ENCODE measurements at regions not wholly inside any gene's neighbourhood (a gene's known extent, or its start where the extent isn't known, plus 50 kb on each side); places are given as distances from the start of the nearest gene placed in this dataset.
A peak's percentile ranks its signal among the peaks of the same experiment; 100 is the strongest.

DNA sequence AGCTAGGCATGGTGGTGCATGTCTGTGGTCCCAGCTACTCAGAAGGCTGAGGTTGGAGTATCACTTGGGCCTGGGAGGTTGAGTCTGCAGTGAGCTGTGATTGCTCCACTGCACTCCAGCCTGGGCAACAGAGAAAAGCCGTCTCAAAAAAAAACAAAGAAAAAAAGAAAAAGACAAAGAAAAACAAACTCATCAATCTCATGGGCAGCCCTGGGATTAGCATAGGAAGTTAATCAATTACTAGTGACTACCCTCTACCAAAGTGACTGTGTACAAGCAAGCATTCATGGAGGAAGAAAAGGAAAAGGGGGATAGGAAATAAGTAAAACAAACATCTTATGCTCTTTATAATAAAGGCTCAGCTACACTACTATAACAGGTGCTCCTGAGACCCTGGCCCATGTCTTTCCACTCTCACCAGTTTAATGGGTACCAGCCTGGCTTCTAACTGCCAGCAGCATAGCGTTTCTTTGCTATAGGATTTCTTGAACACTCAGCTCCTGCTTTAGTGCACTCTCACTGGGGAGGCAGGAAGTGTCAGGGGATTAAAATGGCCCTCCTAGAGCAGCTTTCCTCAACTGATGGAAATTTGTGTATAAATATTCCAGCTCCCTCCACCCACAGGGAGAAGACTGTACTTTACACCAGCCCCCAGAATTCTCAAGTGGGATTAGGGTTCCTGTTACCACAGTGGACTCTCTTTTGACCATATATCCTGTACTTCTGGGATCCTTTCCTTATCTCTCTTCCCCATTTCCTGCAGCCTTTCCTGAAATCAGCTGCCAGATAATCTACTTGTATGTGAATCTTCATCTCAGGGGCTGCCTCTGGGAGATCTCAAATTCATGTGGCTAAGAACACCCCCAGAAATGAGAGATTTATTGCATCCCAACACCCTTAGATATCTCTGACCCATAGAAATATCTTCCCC lies 91.3 kb upstream of the GLS start:
- peak overlapping the region; percentile 15 for H3K9ac ChIP-seq (replicated peaks; ENCODE audit: extremely low read depth, insufficient read depth, low read length)
- H3K9me1 ChIP-seq (replicated peaks; ENCODE audit: control insufficient read depth, extremely low read depth, insufficient read depth, low read length), result no peaks in the 10 kb centered on the region
- no peak overlapping the region for H3K4me3 ChIP-seq (replicated peaks in 1 of 3; ENCODE audit: insufficient read depth in 1 of 3, low read depth in 1 of 3, low read length in 3 of 3)
- H4K20me1 ChIP-seq (replicated peaks; ENCODE audit: control insufficient read depth, extremely low read depth, insufficient read depth, low read length), result no peaks in the 10 kb centered on the region
- no peaks in the 10 kb centered on the region for H3K36me3 ChIP-seq (ENCODE audit: control insufficient read depth in 2 of 2, extremely low read depth in 1 of 2, insufficient read depth in 2 of 2, low read length in 2 of 2)
- intact Hi-C loops (cut with micrococcal nuclease), result loop anchor here (2.0 to 5.0 kb wide), 3 partner anchors 91 to 191 kb away; partner anchors contain the start of gene GLS
- H3K27ac ChIP-seq (ENCODE audit: insufficient read depth, low read depth, low read length), result peak overlapping the region; percentile 62
- FAIRE-seq, result no peak
- ChIA-PET CTCF (interaction anchor here (0.9 to 1.5 kb wide), 2 partner anchors 8 to 61 kb away, joined by 3 to 5 read pairs; no protein-coding TSS in a partner anchor), POLR2A (no interaction called here)
- peak; percentile 74 for DNase-seq (ENCODE audit: low read depth, low spot score)
- no peaks in the 10 kb centered on the region for H3K27me3 ChIP-seq (ENCODE audit: control insufficient read depth in 2 of 2, insufficient read depth in 2 of 2, low read length in 2 of 2)
- H3K79me2 ChIP-seq (ENCODE audit: control insufficient read depth, insufficient read depth, low read length), result no peaks in the 10 kb centered on the region
- TF ChIP-seq POLR2AphosphoS5 (IDR thresholded peaks at IDR 0.05; ENCODE audit: insufficient read depth, low read depth, low read length) (peak; percentile 53), GATA2 (IDR thresholded peaks at IDR 0.05; ENCODE audit: insufficient read depth, insufficient read length, low read depth, low read length) (peak; percentile 93), MYC (IDR thresholded peaks at IDR 0.05; ENCODE audit: low read depth, low read length) (no peak)
- H3K4me1 ChIP-seq (ENCODE audit: control insufficient read depth, extremely low read depth, insufficient read depth, low read length), result peaks cover 45% of the 10 kb centered on the region
- no TSS peak for BruUV-seq (replicated peaks)
- H2AFZ ChIP-seq (ENCODE audit: low read depth, low read length), result peak overlapping the region; percentile 81
- dilution Hi-C loops (cut with MboI; ENCODE audit: extremely low pct_ligation_motif_present, low sequenced_read_pairs), result no loop called here
- no peaks in the 10 kb centered on the region for H3K9me3 ChIP-seq (replicated peaks; ENCODE audit: control insufficient read depth, insufficient read depth, low read length)
- peak overlapping the region; percentile 87 for H3K4me2 ChIP-seq (ENCODE audit: insufficient read depth, low read length)

DNA sequence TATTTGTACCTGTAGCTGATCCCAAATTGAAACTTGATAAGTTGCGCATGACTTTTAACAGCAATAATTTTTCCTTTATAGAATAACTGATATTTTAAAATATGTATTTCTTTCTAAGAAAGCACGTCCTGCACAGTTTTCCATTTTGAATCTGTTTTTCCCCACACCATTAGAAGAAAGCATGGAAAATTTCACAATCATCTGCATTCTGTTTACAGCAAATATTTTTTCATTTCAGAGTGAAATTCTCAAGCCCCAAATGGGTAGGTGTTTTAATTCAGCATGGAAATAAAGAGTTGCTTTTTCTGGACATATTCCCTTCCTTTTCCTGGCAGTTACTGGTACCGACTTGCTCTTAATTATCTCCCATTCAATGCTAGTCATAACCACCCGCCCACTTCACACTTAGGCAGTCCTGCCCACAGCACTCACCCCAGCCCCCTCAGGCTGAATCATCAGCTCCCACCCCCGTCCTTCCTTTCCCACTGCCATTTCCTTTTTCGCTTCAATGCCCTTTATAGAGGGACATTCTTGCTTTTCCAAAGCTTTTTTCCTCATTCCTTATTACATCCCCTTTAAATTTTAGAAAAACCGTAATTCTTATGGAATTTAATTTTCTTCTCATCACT lies 89.2 kb upstream of the GLS start:
- H3K4me1 ChIP-seq (ENCODE audit: control insufficient read depth, extremely low read depth, insufficient read depth, low read length), result peaks cover 45% of the 10 kb centered on the region
- FAIRE-seq, result peak; percentile 82
- ChIA-PET POLR2A (interaction anchor here (0.6 kb wide), 1 partner anchor 449 kb away, joined by 3 read pairs; no protein-coding TSS in a partner anchor), CTCF (interaction anchor here (0.9 to 3.5 kb wide), 7 partner anchors 8 to 59 kb away, joined by 3 to 18 read pairs (median 4); no protein-coding TSS in a partner anchor)
- intact Hi-C loops (cut with micrococcal nuclease) (loop anchor here (1.0 to 5.0 kb wide), 5 partner anchors 8 to 189 kb away; partner anchors contain the start of gene GLS), dilution Hi-C loops (cut with MboI; ENCODE audit: extremely low pct_ligation_motif_present, low sequenced_read_pairs) (no loop called here)
- no peaks in the 10 kb centered on the region for H3K9me1 ChIP-seq (replicated peaks; ENCODE audit: control insufficient read depth, extremely low read depth, insufficient read depth, low read length)
- no peaks in the 10 kb centered on the region for H3K9me3 ChIP-seq (replicated peaks; ENCODE audit: control insufficient read depth, insufficient read depth, low read length)
- H3K9ac ChIP-seq (replicated peaks; ENCODE audit: extremely low read depth, insufficient read depth, low read length), result peak overlapping the region; percentile 41
- peak overlapping the region in 1 of 3 experiments; percentile 49 for H3K4me3 ChIP-seq (replicated peaks in 1 of 3; ENCODE audit: insufficient read depth in 1 of 3, low read depth in 1 of 3, low read length in 3 of 3)
- H4K20me1 ChIP-seq (replicated peaks; ENCODE audit: control insufficient read depth, extremely low read depth, insufficient read depth, low read length), result no peaks in the 10 kb centered on the region
- H3K27me3 ChIP-seq (ENCODE audit: control insufficient read depth in 2 of 2, insufficient read depth in 2 of 2, low read length in 2 of 2), result no peaks in the 10 kb centered on the region
- DNase-seq (ENCODE audit: low read depth, low spot score), result peak; percentile 93
- peak overlapping the region; percentile 92 for H3K27ac ChIP-seq (ENCODE audit: insufficient read depth, low read depth, low read length)
- H3K36me3 ChIP-seq (ENCODE audit: control insufficient read depth in 2 of 2, extremely low read depth in 1 of 2, insufficient read depth in 2 of 2, low read length in 2 of 2), result no peaks in the 10 kb centered on the region
- peak overlapping the region; percentile 87 for H3K4me2 ChIP-seq (ENCODE audit: insufficient read depth, low read length)
- no peaks in the 10 kb centered on the region for H3K79me2 ChIP-seq (ENCODE audit: control insufficient read depth, insufficient read depth, low read length)
- peak; percentile 93 for TF ChIP-seq FOS (IDR thresholded peaks at IDR 0.05; ENCODE audit: borderline replicate concordance, insufficient read depth, low read length)
- TF ChIP-seq EZH2 (IDR thresholded peaks at IDR 0.05; ENCODE audit: borderline replicate concordance, low read depth, low read length, severe bottlenecking), result no peak
- peak; percentile 65 for TF ChIP-seq JUN (IDR thresholded peaks at IDR 0.05; ENCODE audit: borderline replicate concordance, insufficient read depth, insufficient read length, low read depth)
- peak; percentile 10 for TF ChIP-seq GATA2 (IDR thresholded peaks at IDR 0.05; ENCODE audit: insufficient read depth, insufficient read length, low read depth, low read length)
- H2AFZ ChIP-seq (ENCODE audit: low read depth, low read length), result peak overlapping the region; percentile 20
- BruUV-seq (replicated peaks), result no TSS peak
